GM12892 (cell line): ENCODE measurements at regions not wholly inside any gene's neighbourhood (a gene's known extent, or its start where the extent isn't known, plus 50 kb on each side); places are given as distances from the start of the nearest gene placed in this dataset.

Source experiments
- POLR2A ChIP-seq: IDR thresholded peaks from 2 replicates; pipeline ENCODE4 v1.6.1; 2011; ENCODE audit warnings: low read depth, low read length, control low read depth
- POLR2AphosphoS5 ChIP-seq: IDR thresholded peaks from 2 replicates; pipeline ENCODE4 v1.6.1; 2011; ENCODE audit warnings: low read depth, low read length, control low read depth
- TAF1 ChIP-seq: IDR thresholded peaks from 2 replicates; pipeline ENCODE4 v1.6.1; 2011; ENCODE audit warnings: low read depth, mild to moderate bottlenecking, control low read depth, low read length, borderline replicate concordance

DNA sequence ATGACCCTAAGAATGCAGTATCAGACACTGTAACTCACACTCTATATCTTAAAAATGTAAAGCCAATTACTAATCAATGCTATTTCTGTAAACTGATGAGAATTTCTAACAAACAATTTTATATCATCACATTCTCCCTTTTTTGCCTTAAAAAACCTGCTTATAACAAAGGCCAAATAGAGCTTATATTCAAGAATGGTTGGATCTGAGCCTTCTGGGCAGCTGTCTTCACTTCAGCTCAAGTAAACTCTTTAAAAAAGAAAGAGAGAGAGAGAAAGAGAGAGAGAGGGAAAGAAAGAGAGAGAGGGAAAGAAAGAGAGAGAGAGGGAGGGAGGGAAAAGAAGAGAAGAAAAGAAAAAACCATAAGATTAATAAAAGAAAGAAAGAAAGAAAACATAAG is 231.8 kb downstream of the KCNE4 start:
- TF ChIP-seq POLR2A (no peak), POLR2AphosphoS5 (no peak), TAF1 (no peak)
